ENCODE measurements at regions not wholly inside any gene's neighbourhood (a gene's known extent, or its start where the extent isn't known, plus 50 kb on each side); places are given as distances from the start of the nearest gene placed in this dataset.

DNA sequence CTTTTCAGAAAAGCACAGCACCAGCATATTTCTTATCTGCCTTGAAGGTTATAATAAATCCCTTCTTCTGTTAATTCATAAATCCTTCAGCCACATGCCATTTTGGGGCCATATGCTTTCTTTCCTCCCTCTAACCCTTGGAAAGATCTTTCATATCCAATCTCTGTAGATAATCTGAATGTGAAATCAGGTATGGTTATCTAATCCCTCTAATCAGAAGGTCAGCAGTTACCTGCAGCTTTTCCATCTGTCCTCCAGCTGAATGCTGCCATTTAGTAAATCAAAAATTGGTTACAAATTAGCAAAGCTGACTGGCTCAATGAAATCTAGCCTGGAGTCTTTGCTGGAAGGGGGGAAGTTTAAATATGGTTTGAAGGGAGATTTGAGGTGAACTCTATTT is 230.5 kb downstream of the PIK3C3 start:
- no peak for DNase-seq (ENCODE audit: low read depth in 2 of 2)

DNA sequence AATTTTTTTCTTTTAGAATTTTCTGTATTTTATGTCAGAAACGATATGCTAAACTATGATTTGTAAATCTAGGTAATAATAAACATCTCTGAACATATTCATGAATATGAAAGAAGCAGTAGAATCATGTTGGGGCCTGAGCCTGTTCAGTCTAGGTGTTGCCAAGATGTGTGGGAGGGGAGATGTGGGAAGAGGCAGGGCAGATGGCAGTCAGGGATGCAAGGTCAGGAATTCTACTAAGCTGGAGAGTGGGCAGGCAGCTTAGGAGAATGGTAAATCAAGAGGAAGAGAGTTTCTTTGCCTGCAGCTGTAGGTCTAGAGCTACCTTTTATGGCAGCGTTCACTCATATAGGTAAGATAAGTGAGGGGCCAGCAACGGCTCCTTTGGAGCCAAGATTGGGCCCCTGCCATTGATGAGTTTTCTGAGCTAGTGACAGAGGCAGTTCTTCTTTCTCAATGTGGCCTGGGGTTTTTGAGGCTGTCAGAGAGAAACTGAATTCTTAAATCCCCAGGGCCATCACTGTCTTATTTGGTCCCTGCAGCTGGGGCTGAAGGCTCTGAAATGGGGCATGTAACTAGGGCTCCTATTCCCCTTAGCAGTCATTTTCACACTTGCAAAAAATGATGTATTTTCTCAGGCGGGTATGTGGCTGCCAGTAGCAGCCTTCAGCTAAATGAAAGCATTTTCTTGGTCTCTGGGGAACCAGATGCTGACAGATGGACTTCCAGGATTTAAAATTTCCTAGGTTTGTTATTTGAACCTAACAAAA is 232.8 kb downstream of the PIK3C3 start:
- DNase-seq (ENCODE audit: low read depth in 2 of 2), result no peak

DNA sequence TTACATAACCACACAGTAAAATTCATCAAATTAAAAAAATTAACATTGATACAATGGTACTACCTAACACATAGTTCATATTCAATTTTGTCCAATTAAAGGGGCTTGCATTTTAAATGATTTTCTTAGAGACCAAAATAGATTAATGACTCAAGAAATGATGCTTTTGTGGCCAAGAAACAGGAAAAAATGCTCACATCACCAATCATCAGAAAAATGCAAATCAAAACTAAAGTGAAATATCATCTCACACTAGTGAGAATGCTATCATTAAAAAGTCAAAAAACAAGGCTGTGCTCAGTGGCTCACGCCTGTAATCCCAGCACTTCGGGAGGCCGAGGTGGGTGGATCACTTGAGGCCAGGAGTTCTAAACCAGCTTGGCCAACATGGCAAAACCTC is 235.6 kb downstream of the PIK3C3 start:
- DNase-seq (ENCODE audit: low read depth in 2 of 2), result no peak

DNA sequence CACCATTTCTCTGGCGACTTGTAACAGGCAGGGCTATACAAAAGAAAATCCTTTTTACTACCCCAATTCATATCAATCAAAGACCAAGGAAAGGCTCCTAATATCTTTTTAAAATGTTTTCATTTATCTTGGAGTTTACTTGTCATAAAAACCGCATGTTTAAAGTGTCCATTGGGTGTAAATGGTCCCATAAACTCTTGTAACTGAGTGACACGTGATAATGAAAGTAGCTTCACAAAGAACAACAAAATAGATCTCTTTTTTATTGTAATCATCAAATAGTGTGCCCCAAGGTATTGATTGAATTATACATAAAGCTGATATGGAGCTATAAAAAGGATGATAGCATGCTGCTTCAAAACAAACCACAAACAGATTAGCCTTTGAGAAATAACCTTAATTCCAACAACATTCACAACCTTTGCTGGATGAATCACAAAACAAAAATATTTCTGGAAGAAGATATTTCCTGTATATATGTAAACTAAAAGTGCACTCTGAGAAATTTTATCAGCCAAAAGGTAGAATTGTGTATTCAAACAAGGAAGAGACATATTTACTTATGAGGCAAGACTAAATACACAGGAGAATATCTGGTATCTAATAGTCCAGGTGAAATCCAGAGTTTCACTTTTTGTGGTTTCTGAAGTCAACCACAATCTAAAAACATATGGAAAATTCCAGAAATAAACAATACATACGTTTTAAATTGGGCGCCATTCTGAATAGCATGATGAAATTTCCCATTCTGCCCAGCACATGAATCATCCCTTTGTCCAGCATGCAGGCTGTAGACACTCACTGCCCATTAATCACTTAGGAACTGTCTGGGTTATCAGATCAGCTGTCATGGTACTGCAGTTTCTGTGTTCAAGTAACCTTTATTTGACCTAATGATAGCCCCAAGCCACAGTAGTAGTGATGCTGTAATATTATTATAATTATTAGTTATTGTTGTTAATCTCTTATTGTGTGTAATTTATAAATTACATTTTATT is 237.5 kb downstream of the PIK3C3 start:
- no peak for DNase-seq (ENCODE audit: low read depth in 2 of 2)

DNA sequence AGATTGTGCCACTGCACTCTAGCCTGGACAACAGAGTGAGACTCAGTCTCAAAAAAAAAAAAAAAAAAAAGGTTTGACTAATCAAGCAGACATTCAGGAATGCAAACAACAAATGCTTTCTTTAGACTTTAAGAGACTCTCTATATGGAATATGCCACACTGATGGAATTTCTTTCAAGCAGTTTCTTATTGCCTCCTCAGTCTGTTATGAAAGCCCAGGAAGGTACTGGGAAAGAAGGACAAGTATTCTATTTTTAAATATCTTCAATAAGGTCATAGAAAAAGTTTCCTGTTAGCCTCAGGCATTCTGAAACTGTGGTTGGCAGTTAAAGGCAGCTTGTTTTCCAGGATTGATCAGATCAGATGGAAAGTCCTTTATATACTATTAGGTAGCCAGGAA is 241.6 kb downstream of the PIK3C3 start:
- DNase-seq (ENCODE audit: low read depth in 2 of 2), result no peak

DNA sequence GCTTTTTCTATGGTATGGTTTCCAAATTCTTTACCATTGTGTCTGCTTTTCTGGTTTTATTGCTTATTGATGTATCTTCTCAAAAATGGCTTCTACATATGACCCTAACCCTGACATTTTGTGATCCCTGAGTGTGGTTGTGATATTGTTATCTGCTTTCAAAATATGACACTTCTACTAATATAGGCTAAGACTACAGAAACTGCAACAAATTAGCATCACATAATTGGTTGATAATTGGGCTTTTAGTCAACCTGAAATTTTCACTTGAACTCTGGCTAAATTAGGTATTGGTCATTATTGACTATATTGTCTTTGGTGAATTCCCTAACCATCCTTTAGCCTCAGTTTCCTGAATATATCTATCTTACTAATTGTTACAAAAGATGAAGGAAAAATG is 246.1 kb downstream of the PIK3C3 start:
- no peak for DNase-seq (ENCODE audit: low read depth in 2 of 2)

DNA sequence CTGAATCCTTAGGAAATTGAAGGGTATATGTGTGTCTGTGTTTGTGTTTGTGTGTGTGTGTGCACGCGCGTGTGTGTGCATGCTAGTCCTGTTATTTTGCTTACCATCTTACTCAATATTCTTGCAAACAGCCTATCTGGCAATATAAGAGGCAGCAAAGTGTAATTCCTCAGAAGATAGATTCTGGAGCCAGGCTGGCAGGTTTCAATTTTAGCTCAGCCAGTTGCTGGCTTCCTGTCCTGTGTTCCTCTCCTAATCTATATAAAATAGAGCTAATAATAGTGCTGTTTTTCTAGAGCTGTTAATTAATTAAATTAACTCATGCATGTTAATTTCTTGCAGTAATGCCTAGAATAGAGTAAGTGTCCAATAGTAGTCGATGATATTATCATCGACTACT is 256.2 kb downstream of the PIK3C3 start:
- no peak for DNase-seq (ENCODE audit: low read depth in 2 of 2)

DNA sequence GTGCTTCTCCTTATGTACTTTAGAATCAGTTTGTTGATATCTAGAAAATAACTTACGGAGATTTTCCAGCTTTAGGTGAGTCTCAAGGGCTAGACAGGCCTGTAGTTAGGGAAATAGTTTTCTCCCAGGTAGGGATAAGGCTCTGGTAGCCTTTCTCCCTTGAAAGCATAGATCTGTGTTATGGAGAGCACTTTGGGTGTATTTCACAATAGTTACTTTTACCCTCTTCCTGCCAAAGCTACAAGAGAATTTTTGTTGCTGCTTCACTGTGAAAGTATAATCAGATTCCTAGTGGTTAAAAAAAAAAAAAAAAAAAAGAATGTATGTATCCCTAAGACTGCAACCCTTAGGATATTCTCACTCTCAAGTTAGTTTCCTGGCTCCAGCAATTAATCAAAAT is 267.5 kb downstream of the PIK3C3 start:
- no peak for DNase-seq (ENCODE audit: low read depth in 2 of 2)

DNA sequence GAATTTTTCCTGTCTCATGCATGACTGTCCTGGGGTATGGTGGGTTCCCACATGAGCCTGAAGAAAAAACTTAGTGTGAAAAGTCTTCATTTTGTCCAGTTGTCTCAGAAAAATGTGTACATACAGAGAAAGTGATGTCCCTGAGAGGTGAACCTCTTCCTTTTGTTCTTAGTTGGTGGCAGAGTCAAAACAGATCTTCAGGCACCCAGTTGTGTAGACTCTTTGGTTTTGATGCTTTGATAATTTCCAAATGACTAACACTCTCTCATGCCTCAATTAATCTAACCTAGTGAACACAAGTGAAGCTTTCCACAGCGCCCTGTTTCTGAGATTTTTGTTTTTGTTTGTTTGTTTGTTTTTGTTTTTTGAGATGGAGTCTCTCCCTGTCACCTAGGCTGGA is 273.5 kb downstream of the PIK3C3 start:
- no peak for DNase-seq (ENCODE audit: low read depth in 2 of 2)

DNA sequence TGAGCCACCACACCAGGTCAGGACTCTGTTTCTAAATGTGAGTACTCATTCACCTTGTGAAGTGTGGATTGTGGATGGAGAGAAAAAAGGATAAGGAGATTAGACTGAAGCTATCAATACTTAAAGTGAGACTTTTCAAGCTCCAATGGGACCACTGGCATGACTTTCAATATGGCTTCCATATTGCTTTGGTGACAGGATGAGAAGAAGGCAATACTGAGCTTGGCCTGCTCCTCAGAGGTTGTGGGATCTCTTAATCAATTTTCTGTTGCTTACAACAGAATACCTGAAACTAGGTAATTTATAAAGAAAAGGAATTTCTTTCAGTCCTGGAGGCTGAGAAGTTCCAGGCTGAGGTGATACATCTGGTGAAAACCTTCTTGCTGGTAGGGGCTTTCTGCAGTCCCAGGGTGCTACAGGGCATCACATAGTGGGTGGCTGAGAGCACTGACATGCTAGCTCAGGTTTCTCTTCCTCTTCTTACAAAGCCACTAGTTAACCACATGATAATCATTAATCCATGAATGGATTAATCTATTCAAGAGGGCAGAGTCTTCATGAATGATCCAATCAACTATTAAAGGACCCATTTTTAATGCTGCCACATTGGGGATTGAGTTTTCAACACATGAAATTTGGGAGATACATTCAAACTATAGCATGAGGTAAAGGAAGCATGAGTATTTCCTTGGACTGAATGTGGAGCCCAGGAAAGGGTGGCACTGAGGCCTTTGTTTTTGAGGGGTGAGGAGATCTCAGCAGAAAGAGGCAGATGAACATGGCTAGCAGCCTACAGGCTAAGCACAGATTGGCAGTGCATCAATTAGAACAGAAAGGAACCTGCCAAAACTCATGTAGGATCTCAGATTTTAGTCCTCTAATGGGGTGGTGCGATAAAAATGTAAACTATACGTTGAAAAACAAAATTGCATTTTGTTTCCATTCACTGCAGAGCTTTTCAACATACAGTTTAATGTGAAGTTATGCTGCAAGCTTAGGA is 274.5 kb downstream of the PIK3C3 start:
- DNase-seq (ENCODE audit: low read depth in 2 of 2), result no peak

DNA sequence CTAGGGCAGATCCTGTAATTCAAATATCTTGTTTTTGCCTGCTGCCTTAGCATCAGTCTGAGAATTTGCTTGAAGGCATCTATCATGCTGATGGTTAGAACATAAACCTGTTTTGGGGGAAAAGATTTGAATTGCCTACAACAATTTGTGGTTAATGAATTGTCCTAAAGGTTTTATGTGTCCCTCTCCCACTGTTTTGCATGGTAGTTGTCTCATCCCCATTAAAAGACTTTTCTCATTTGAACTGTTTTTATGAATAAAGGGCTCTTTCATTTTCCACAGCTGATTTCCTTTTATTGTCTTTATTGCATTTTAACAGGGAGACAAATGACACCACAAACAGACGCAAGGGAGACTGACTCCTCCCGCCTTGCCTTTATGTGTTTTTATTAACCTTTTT is 275.6 kb downstream of the PIK3C3 start:
- no peak for DNase-seq (ENCODE audit: low read depth in 2 of 2)

DNA sequence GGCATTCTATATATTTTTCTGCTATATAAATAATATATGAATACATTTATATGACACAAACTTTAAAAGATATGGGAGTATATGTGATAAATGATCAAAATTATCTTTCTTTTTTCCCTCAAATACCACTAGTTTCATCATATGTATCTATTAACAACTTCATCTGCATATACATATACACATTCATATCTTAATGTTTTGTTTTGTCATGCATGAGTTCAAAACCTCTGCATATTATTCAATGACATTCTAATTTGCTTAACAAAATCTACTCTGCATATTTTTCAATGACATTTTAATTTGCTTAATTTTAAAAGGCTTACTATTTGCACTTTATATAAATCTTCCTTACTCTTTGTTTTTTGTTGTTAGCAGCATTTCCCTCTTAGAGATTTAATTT is 276.2 kb downstream of the PIK3C3 start:
- DNase-seq (ENCODE audit: low read depth in 2 of 2), result no peak

DNA sequence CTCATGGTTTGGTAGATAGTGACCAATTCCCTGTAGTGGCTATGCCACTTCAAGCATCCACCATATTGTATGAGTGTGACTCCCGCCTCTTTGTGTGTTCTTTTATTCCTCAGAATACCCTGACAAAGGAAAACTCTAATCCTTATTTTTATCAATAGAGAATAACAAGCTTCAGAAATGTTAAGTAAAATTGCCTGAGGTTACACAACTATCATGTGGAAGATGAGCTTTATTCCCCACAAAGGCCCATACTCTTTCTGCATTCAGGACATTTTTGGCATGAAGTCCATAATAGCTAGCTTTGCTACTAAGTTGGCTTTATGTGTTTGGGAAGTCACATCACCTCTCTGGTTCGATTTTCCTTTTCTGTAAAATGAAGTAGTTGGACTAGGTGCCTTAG is 276.8 kb downstream of the PIK3C3 start:
- DNase-seq (ENCODE audit: low read depth in 2 of 2), result no peak

DNA sequence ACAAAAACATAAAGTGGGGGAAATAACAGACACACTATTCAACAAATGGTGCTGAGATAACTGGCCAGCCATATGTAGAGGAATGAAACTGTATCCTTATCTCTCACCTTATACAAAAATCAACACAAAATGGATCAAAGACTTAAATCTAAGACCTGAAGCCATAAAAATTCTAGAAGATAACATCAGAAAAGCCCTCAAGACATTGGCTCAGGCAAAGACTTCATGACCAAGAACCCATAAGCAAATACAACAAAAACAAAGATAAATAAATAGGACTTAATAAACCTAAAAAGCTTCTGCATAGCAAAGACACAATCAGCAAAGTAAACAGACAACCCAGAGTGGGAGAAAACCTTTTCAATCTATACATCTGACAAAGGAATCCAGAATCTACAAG is 278.9 kb downstream of the PIK3C3 start:
- DNase-seq (ENCODE audit: low read depth in 2 of 2), result no peak

DNA sequence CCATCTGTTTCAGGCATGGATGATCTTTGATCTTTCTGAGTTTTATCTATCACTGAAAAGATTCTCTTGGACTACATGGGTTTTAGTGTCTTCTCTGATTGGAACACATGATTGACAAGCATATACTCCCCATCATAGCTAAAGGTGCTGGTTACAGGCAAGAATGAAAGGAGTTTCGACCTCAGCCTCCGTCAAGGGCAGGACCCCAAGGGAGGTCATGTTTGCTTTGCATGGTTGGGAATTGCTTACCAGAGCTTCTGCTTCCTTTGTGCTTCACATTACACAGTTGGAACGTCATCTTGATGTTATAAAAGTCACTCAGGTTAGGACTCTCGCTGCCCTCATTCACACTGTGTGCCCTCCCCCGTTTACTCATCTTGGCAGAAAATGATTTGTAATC is 287.7 kb downstream of the PIK3C3 start:
- no peak for DNase-seq (ENCODE audit: low read depth in 2 of 2)

DNA sequence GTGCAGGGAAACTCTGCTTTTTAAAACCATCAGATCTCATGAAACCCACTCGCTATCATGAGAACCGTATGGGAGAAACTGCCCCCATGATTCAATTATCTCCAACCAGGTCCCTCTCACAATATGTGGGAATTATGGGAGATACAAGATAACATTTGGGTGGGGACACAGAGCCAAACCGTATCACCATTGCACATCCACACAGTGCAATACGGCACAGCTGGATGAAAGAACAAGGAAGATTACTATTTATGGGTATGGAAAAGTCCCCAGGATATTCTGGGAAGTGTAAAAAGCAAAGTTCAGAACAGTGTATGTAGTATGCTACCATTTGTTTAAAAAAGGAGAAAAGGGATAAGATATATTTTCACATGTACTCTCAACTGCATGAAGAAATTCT is 290.1 kb downstream of the PIK3C3 start:
- DNase-seq (ENCODE audit: low read depth in 2 of 2), result no peak

DNA sequence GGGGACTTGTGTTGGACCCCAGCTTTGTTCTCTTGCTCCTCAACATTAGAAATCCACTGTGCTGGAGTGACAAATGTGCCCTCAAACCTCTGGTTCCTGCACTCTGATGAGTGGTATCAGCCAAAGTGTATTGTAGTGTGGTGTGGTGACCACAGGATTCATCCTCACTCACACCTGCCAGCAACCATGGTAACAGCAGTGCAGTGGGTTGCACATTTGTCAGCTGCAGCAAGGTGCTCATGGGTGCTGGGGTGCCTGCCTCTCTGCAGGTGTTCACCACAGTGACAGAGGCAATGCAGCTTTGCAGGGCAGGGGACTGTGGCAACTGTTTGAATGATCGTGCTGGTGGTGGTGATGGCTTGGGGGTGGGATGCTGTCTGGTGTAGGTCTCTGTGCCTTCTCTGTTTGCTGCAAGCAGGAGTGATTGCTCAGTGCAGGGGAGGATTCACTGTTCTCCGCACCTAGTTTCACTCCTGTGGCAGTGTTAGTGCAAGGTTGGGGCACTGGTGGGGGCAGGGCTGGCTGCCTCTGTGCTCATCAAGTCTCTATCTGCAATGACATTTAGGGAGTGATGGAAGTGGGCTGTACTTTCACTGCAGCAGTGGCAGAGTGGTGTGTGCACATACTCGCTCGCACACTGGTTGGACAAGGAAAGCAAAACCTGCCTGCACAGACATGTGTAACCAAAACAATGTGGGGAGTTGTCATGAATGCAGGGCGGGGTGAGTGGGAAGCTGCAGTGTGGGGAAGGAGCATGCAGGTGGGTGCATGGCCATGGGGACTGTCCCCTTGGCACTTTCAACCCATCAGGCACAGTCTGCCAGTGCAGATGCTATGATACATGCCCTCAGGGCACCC is 301.1 kb downstream of the PIK3C3 start:
- DNase-seq (ENCODE audit: low read depth in 2 of 2), result no peak

DNA sequence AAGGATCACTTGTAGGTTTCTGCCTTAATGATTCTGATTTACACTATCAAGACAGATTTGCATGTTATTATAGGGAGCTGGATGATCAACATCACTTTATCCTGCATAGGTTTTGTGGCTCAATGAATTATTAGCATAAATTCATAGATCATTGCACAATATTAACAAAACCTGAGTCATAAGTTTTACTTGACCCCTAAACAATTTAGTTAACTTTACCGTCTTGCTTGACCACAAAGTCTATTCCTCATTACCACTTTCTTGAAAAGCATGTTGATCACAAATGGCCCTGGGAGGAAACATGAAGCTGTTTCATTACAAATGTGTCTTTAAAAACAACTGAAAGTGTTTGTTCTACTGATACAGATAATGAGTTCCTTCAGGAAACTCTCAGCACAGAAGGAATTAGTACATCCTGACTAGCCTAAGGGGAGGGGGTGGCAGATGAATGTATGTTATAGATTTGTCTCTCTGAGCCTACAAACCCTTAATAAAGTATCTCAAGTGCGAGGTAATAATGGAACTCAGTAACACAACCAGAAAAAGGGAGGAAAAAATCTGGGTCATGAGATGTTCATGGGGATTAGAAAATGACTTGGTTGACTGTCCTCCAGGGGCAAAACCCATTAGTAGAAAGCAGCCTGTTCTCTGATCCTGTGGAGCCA is 303.4 kb downstream of the PIK3C3 start:
- DNase-seq (ENCODE audit: low read depth in 2 of 2), result no peak

DNA sequence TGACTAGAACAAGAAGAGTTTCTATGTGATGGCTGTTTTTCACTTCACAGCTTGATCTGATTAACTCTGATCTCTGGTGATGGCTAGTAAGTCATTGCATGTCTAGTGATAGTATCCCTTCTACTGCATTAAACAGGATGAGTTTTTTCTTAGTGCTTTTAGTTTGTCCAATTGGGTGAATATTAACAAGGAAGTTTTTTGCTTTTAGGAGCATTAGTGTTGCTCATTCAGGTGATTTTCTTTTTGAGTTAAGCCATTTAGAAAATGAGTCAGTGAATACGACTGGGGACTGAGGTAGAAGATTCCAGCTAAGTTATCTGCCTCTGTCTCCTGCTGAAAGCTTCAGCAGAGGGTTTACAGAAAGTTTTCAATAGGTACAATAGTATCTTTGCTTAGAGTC is 306.7 kb downstream of the PIK3C3 start:
- no peak for DNase-seq (ENCODE audit: low read depth in 2 of 2)

DNA sequence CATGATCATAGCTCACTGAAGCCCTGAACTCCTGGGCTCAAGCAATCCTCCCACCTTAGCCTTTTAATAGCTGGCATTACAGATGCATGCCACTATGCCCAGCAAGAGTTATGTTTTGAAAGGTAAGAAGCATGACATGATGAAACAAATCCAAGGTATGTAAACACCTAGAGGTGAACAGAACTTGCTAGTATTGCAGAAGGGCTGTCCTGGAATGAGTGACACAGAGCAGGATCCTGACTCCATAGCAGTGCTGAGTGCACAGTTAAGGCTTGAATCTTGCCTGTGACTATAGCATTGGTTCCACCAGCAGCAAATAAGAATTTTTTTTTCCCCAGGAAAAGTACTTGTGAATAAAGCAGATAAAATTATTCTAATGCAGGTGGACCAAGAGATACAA is 309.5 kb downstream of the PIK3C3 start:
- no peak for DNase-seq (ENCODE audit: low read depth in 2 of 2)

All from activated CD4-positive, alpha-beta T cell treated with anti-CD3 and anti-CD28 coated beads for 24 hours (primary cell).